GM19240 (cell line): ENCODE measurements at regions not wholly inside any gene's neighbourhood (a gene's known extent, or its start where the extent isn't known, plus 50 kb on each side); places are given as distances from the start of the nearest gene placed in this dataset.

ENCODE experiments used
- DNase-seq: peaks from one replicate; pipeline ENCODE4 v3.0.0; 2011; ENCODE audit warnings: low spot score; ENCODE audit not compliant: insufficient read length

GRCh38 chr11:103623933-103624332, 412.5 kb upstream of the DDI1 start:
- DNase-seq, result no peak

GRCh38 chr11:103624708-103625623, 411.5 kb upstream of the DDI1 start:
- DNase-seq, result no peak

- DNase-seq, result no peak
Observed at GRCh38 chr11:103625624-103625965, 410.8 kb upstream of the DDI1 start.

GRCh38 chr11:103628121-103628520, 408.3 kb upstream of the DDI1 start:
- DNase-seq, result no peak

GRCh38 chr11:103631841-103632240, 404.6 kb upstream of the DDI1 start:
- DNase-seq, result no peak

GRCh38 chr11:103633068-103633788, 403.2 kb upstream of the DDI1 start:
- DNase-seq, result no peak

GRCh38 chr11:103633819-103634590, 402.4 kb upstream of the DDI1 start:
- DNase-seq, result no peak

- no peak for DNase-seq
Observed at GRCh38 chr11:103636232-103636631, 400.2 kb upstream of the DDI1 start.

GRCh38 chr11:103637295-103637694, 399.1 kb upstream of the DDI1 start:
- DNase-seq, result no peak

- no peak for DNase-seq
Observed at GRCh38 chr11:103637831-103638230, 398.6 kb upstream of the DDI1 start.

GRCh38 chr11:103644676-103645075, 391.8 kb upstream of the DDI1 start:
- DNase-seq, result no peak

- DNase-seq, result no peak
Observed at GRCh38 chr11:103648054-103648453, 388.4 kb upstream of the DDI1 start.

GRCh38 chr11:103648670-103649400, 387.6 kb upstream of the DDI1 start:
- DNase-seq, result no peak

- no peak for DNase-seq
Observed at GRCh38 chr11:103649401-103649895, 387.0 kb upstream of the DDI1 start.

- DNase-seq, result no peak
Observed at GRCh38 chr11:103650330-103650729, 386.1 kb upstream of the DDI1 start.

- no peak for DNase-seq
Observed at GRCh38 chr11:103651341-103651998, 385.0 kb upstream of the DDI1 start.

- no peak for DNase-seq
Observed at GRCh38 chr11:103652013-103652412, 384.4 kb upstream of the DDI1 start.

- no peak for DNase-seq
Observed at GRCh38 chr11:103656382-103656781, 380.1 kb upstream of the DDI1 start.

GRCh38 chr11:103659206-103659618, 377.2 kb upstream of the DDI1 start:
- no peak for DNase-seq

- DNase-seq, result no peak
Observed at GRCh38 chr11:103659743-103660142, 376.7 kb upstream of the DDI1 start.

- no peak for DNase-seq
Observed at GRCh38 chr11:103661185-103661584, 375.3 kb upstream of the DDI1 start.
